Loucy (cell line): ENCODE measurements at regions not wholly inside any gene's neighbourhood (a gene's known extent, or its start where the extent isn't known, plus 50 kb on each side); places are given as distances from the start of the nearest gene placed in this dataset.
"Not testable (repeated sequence)": the region's sequence is repeated elsewhere in the genome, so short reads cannot be mapped to it uniquely, and the experiment has no call there.

Experiments
- H2AFZ ChIP-seq: fragments of 200-600 bp; sonication (generic); 2 replicates; pipeline ENCODE4 v1.6.0; 2016; ENCODE audit warnings: antibody characterized with exemption, mild to moderate bottlenecking, low read length, moderate library complexity
- H3F3A ChIP-seq: fragments of 200-600 bp; 2 replicates; pipeline ENCODE4 v1.6.0; 2016; ENCODE audit warnings: antibody characterized with exemption, low read depth, mild to moderate bottlenecking
- H3K27me3 ChIP-seq: fragments of 200-600 bp; sonication (generic); 2 replicates; pipeline ENCODE4 v1.6.1; 2014; ENCODE audit warnings: low read length, mild to moderate bottlenecking; ENCODE audit not compliant: insufficient read depth, poor library complexity, severe bottlenecking
- H3K36me3 ChIP-seq: fragments of 200-600 bp; sonication (generic); 2 replicates; pipeline ENCODE4 v1.6.1; 2016; ENCODE audit warnings: low read length; ENCODE audit not compliant: insufficient read depth
- H3K4me1 ChIP-seq: fragments of 200-600 bp; sonication (generic); 2 replicates; pipeline ENCODE4 v1.5.1; 2014; ENCODE audit warnings: low read length, mild to moderate bottlenecking; ENCODE audit not compliant: insufficient read depth, poor library complexity, severe bottlenecking
- H3K4me2 ChIP-seq: fragments of 200-600 bp; sonication (generic); 2 replicates; pipeline ENCODE4 v1.6.0; 2014; ENCODE audit warnings: antibody characterized with exemption, low read length, low read depth, mild to moderate bottlenecking; ENCODE audit not compliant: poor library complexity, severe bottlenecking
- H3K4me3 ChIP-seq: fragments of 200-600 bp; sonication (generic); 2 replicates; pipeline ENCODE4 v1.5.1; 2014; ENCODE audit warnings: low read length, mild to moderate bottlenecking, mixed read lengths; ENCODE audit not compliant: poor library complexity, severe bottlenecking
- H3K79me2 ChIP-seq: fragments of 200-600 bp; sonication (generic); 2 replicates; pipeline ENCODE4 v1.6.1; 2014; ENCODE audit warnings: low read length; ENCODE audit not compliant: insufficient read depth
- H3K9ac ChIP-seq: fragments of 200-600 bp; sonication (generic); 2 replicates; pipeline ENCODE4 v1.6.0; 2014; ENCODE audit warnings: mild to moderate bottlenecking, low read depth, low read length, moderate library complexity; ENCODE audit not compliant: poor library complexity, severe bottlenecking
- H3K9me2 ChIP-seq: fragments of 200-600 bp; sonication (generic); replicated peaks from 2 replicates; pipeline ENCODE4 v1.6.1; 2016; ENCODE audit warnings: low read depth, low read length, mixed read lengths
- H3K9me3 ChIP-seq: fragments of 200-600 bp; sonication (generic); 2 replicates; pipeline ENCODE4 v1.6.1; 2014; ENCODE audit warnings: mild to moderate bottlenecking, antibody characterized with exemption, low read length, low read depth; ENCODE audit not compliant: insufficient read depth
- H4K20me1 ChIP-seq: fragments of 200-600 bp; sonication (generic); 2 replicates; pipeline ENCODE4 v1.6.0; 2014; ENCODE audit warnings: antibody characterized with exemption, low read length, mild to moderate bottlenecking; ENCODE audit not compliant: insufficient read depth, poor library complexity, severe bottlenecking
- CTCF ChIP-seq: fragments of 200-600 bp; sonication (generic); conservative IDR thresholded peaks from 2 replicates; pipeline ENCODE4 v1.5.1; 2014; ENCODE audit warnings: mild to moderate bottlenecking, antibody characterized with exemption, low read length
- EZH2phosphoT487 ChIP-seq: fragments of 200-600 bp; IDR thresholded peaks from 2 replicates; pipeline ENCODE4 v1.6.1; 2018; ENCODE audit warnings: antibody characterized with exemption, mild to moderate bottlenecking, moderate library complexity, borderline replicate concordance

GRCh38 chr7:101679653-101680173 is 50.6 kb upstream of the MYL10 start:
- H3K4me3 ChIP-seq, H3K9ac ChIP-seq, H3F3A ChIP-seq, H3K4me1 ChIP-seq, H3K9me3 ChIP-seq, H3K4me2 ChIP-seq, H3K79me2 ChIP-seq, H4K20me1 ChIP-seq, H3K36me3 ChIP-seq, H3K9me2 ChIP-seq, H2AFZ ChIP-seq, H3K27me3 ChIP-seq: not testable (repeated sequence)

GRCh38 chr7:101680406-101681145 is 51.5 kb upstream of the MYL10 start:
- no peak overlapping the region for H3K9ac ChIP-seq
- no peaks in the 10 kb centered on the region for H3F3A ChIP-seq
- no peaks in the 10 kb centered on the region for H3K79me2 ChIP-seq
- H2AFZ ChIP-seq = no peak overlapping the region
- no peak overlapping the region for H3K4me2 ChIP-seq
- no peaks in the 10 kb centered on the region for H3K9me2 ChIP-seq
- H3K27me3 ChIP-seq = no peaks in the 10 kb centered on the region
- H3K9me3 ChIP-seq = no peaks in the 10 kb centered on the region
- no peaks in the 10 kb centered on the region for H3K4me1 ChIP-seq
- TF ChIP-seq EZH2phosphoT487 (no peak), CTCF (no peak)
- no peaks in the 10 kb centered on the region for H4K20me1 ChIP-seq
- H3K4me3 ChIP-seq = no peak overlapping the region
- H3K36me3 ChIP-seq = no peaks in the 10 kb centered on the region

GRCh38 chr7:101681170-101682007 is 52.3 kb upstream of the MYL10 start:
- no peaks in the 10 kb centered on the region for H3F3A ChIP-seq
- TF ChIP-seq CTCF (no peak), EZH2phosphoT487 (no peak)
- no peaks in the 10 kb centered on the region for H3K27me3 ChIP-seq
- H2AFZ ChIP-seq = no peak overlapping the region
- H3K79me2 ChIP-seq = no peaks in the 10 kb centered on the region
- H3K9me3 ChIP-seq = no peaks in the 10 kb centered on the region
- H3K36me3 ChIP-seq = no peaks in the 10 kb centered on the region
- no peaks in the 10 kb centered on the region for H4K20me1 ChIP-seq
- no peaks in the 10 kb centered on the region for H3K4me1 ChIP-seq
- H3K4me2 ChIP-seq = no peak overlapping the region
- no peak overlapping the region for H3K9ac ChIP-seq
- H3K4me3 ChIP-seq = no peak overlapping the region
- no peaks in the 10 kb centered on the region for H3K9me2 ChIP-seq
